HCT116 (cell line): ENCODE measurements at regions not wholly inside any gene's neighbourhood (a gene's known extent, or its start where the extent isn't known, plus 50 kb on each side); places are given as distances from the start of the nearest gene placed in this dataset.

Source experiments
- ATAC-seq: fragments of 200-7000 bp; cut with Tn5 transposase; 2 replicates; pipeline ENCODE4 v1.9.1; 2020; ENCODE audit warnings: mild to moderate bottlenecking, moderate library complexity
- BruUV-seq: library from RNA; stranded (reverse); fragments of 400-500 nt; replicated peaks from 2 replicates; lab custom pipeline; 2021; lab: Mats Ljungman, UMichigan
- CTCF ChIA-PET: fragments of 300-600 bp; sonication (Branson Sonifier 250); formaldehyde crosslinking; loops from one replicate; lab custom pipeline; 2021; ENCODE audit warnings: antibody characterized with exemption; lab: Charles Lee
- POLR2A ChIA-PET: fragments of 300-600, 350-600 bp; sonication (Branson Sonifier 250); formaldehyde crosslinking; loops from one replicate; lab custom pipeline; 2021; ENCODE audit warnings: antibody characterized with exemption; lab: Charles Lee
- RAD21 ChIA-PET, 2 experiments: fragments of 300-600 bp; sonication (Branson Sonifier 250); formaldehyde crosslinking; loops; one replicate each; lab custom pipeline; 2023; ENCODE audit warnings: low total read pairs in 2 of 2; ENCODE audit not compliant: uncharacterized antibody in 2 of 2, unreplicated experiment in 2 of 2, low non-redundant PET in 1 of 2; lab: Charles Lee
- DNase-seq: peaks from one replicate; pipeline ENCODE4 v3.0.0-alpha.2; 2010; ENCODE audit warnings: low read depth, low spot score
- H2AFZ ChIP-seq: fragments of 200-600 bp; shearing (Covaris generic), sonication (generic); 2 replicates; pipeline ENCODE4 v1.6.1; 2017; ENCODE audit warnings: low read depth, mixed run types, mixed read lengths, antibody characterized with exemption, low read length; ENCODE audit not compliant: poor library complexity, severe bottlenecking
- H3K27ac ChIP-seq: 2 replicates; pipeline ENCODE4 v1.5.1; 2012; ENCODE audit warnings: low read depth, low read length
- H3K27me3 ChIP-seq: fragments of 200-600 bp; sonication (generic); 2 replicates; pipeline ENCODE4 v1.6.1; 2016; ENCODE audit warnings: mixed run types, low read length, mixed read lengths; ENCODE audit not compliant: insufficient read depth
- H3K36me3 ChIP-seq, 2 experiments: fragments of 200-500 bp in 1 of 2; fragments of 200-600 bp in 1 of 2; sonication (Bioruptor generic) in 1 of 2; sonication (generic) in 1 of 2; 2 replicates each; pipeline versions ENCODE4 v1.5.1 to v1.6.1; 2014 to 2016; ENCODE audit warnings: low read length in 2 of 2, inconsistent platforms in 1 of 2, mixed read lengths in 1 of 2, mixed run types in 1 of 2; ENCODE audit not compliant: insufficient read depth in 2 of 2, control insufficient read depth in 1 of 2
- H3K4me1 ChIP-seq, 2 experiments: fragments of 200-600 bp in 1 of 2; sonication (generic) in 1 of 2; 2 replicates each; pipeline versions ENCODE4 v1.5.1 to v1.6.1; 2012 to 2017; ENCODE audit warnings: low read length in 2 of 2, inconsistent platforms in 1 of 2, mild to moderate bottlenecking in 1 of 2, mixed read lengths in 1 of 2, mixed run types in 1 of 2, moderate library complexity in 1 of 2; ENCODE audit not compliant: insufficient read depth in 2 of 2, control insufficient read depth in 1 of 2
- H3K4me2 ChIP-seq: fragments of 200-600 bp; sonication (generic); 2 replicates; pipeline ENCODE4 v1.6.1; 2017; ENCODE audit warnings: mixed run types, low read length, mixed read lengths
- H3K4me3 ChIP-seq, 2 experiments: fragments of 200-600 bp in 1 of 2; sonication (generic) in 1 of 2; replicated peaks in 1 of 2; 2 replicates each; pipeline ENCODE4 v1.5.1; 2011 to 2016; ENCODE audit warnings: low read length in 2 of 2, control low read depth in 1 of 2, low read depth in 1 of 2, mild to moderate bottlenecking in 1 of 2, mixed read lengths in 1 of 2, mixed run types in 1 of 2
- H3K79me2 ChIP-seq: fragments of 200-600 bp; sonication (generic); 2 replicates; pipeline ENCODE4 v1.6.1; 2017; ENCODE audit warnings: mild to moderate bottlenecking, mixed run types, low read length, moderate library complexity, mixed read lengths; ENCODE audit not compliant: insufficient read depth
- H3K9ac ChIP-seq: fragments of 200-600 bp; sonication (generic); 2 replicates; pipeline ENCODE4 v1.6.1; 2016; ENCODE audit warnings: low read length, mixed read lengths
- H3K9me2 ChIP-seq: fragments of 200-600 bp; sonication (generic), shearing (Covaris generic); 2 replicates; pipeline ENCODE4 v1.6.1; 2017; ENCODE audit warnings: mixed run types, mild to moderate bottlenecking, moderate library complexity; ENCODE audit not compliant: insufficient read depth
- H3K9me3 ChIP-seq, 2 experiments: fragments of 200-500 bp in 1 of 2; fragments of 200-600 bp in 1 of 2; sonication (Bioruptor generic) in 1 of 2; sonication (generic) in 1 of 2; 2 replicates each; pipeline ENCODE4 v1.6.1; 2014 to 2017; ENCODE audit warnings: low read length in 2 of 2, mixed read lengths in 2 of 2, inconsistent platforms in 1 of 2, low read depth in 1 of 2, mild to moderate bottlenecking in 1 of 2, mixed run types in 1 of 2, moderate library complexity in 1 of 2; ENCODE audit not compliant: control insufficient read depth in 1 of 2, insufficient read depth in 1 of 2
- H4K20me1 ChIP-seq: fragments of 200-600 bp; sonication (generic), shearing (Covaris generic); 2 replicates; pipeline ENCODE4 v1.6.1; 2017; ENCODE audit warnings: mixed run types, mild to moderate bottlenecking, moderate library complexity; ENCODE audit not compliant: insufficient read depth
- CBX3 ChIP-seq: IDR thresholded peaks from 2 replicates; pipeline ENCODE4 v1.6.1; 2012; ENCODE audit warnings: low read depth
- ELF1 ChIP-seq: IDR thresholded peaks from 2 replicates; pipeline ENCODE4 v1.6.1; 2012; ENCODE audit warnings: low read depth, borderline replicate concordance
- EZH2 ChIP-seq: fragments of 200-600 bp; sonication (generic); IDR thresholded peaks from 2 replicates; pipeline ENCODE4 v1.6.1; 2017; ENCODE audit warnings: antibody characterized with exemption, mixed run types
- JUND ChIP-seq: IDR thresholded peaks from 2 replicates; pipeline ENCODE4 v1.6.1; 2012
- SIN3A ChIP-seq: IDR thresholded peaks from 2 replicates; pipeline ENCODE4 v1.6.1; 2012; ENCODE audit warnings: low read depth
- TCF7L2 ChIP-seq: IDR thresholded peaks from 2 replicates; pipeline ENCODE4 v1.7.0; 2011; ENCODE audit warnings: borderline replicate concordance, inconsistent platforms; ENCODE audit not compliant: insufficient read depth, insufficient read length; ENCODE audit errors: extremely low read depth
- YY1 ChIP-seq: IDR thresholded peaks from 2 replicates; pipeline ENCODE4 v1.6.1; 2011; ENCODE audit warnings: low read length, low read depth, moderate library complexity, mild to moderate bottlenecking; ENCODE audit not compliant: insufficient replicate concordance; ENCODE audit errors: extremely low read depth
- ZNF274 ChIP-seq: fragments of 200-500 bp; sonication (Bioruptor generic); IDR thresholded peaks from 2 replicates; pipeline ENCODE4 v1.6.1; 2014; ENCODE audit warnings: mild to moderate bottlenecking, low read depth, low read length, inconsistent platforms
- intact Hi-C: fragments of 100-400 bp; cut with micrococcal nuclease; formaldehyde crosslinking; loops from 2 replicates; pipeline ENCODE4 v1.10.0; 2022
- TF ChIP-seq, protein P1 (sequence below): IDR thresholded peaks from 2 replicates; pipeline ENCODE4 v1.6.1; 2012

DNA sequence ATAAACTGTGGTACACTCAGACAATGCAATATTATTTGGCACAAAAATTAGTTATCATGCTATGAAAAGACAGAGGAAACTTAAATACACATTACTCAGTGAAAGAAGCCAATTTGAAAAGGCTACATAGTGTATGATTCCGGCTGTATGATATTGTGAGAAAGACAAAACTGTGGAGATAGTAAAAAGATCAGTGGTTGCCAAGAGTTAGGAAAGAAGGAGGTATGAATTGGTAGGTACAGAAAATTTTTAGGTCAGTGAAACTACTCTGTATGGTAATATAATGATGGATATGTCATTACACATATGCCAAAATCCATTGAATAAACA lies 458.8 kb upstream of the CBLB start:
- Histone ChIP-seq H2AFZ (no peak overlapping the region), H3K27me3 (no peaks in the 10 kb centered on the region), H4K20me1 (no peaks in the 10 kb centered on the region), H3K79me2 (no peaks in the 10 kb centered on the region), H3K9me3 (no peaks in the 10 kb centered on the region), H3K36me3 (no peaks in the 10 kb centered on the region), H3K4me2 (no peak overlapping the region), H3K27ac (no peak overlapping the region), H3K9ac (no peak overlapping the region), H3K4me3 (no peak overlapping the region), H3K4me1 (peaks cover 0 to under 1% of the 10 kb centered on the region in 2 experiments; a peak in 1 of 4 replicates), H3K9me2 (no peaks in the 10 kb centered on the region)
- ChIA-PET CTCF (no interaction called here), POLR2A (no interaction called here), RAD21 (no interaction called here)
- ATAC-seq = no peak
- no peak for DNase-seq
- TF ChIP-seq TCF7L2 (no peak), SIN3A (no peak), CBX3 (no peak), EZH2 (no peak)
- intact Hi-C loops = no loop called here
- BruUV-seq = no TSS peak

DNA sequence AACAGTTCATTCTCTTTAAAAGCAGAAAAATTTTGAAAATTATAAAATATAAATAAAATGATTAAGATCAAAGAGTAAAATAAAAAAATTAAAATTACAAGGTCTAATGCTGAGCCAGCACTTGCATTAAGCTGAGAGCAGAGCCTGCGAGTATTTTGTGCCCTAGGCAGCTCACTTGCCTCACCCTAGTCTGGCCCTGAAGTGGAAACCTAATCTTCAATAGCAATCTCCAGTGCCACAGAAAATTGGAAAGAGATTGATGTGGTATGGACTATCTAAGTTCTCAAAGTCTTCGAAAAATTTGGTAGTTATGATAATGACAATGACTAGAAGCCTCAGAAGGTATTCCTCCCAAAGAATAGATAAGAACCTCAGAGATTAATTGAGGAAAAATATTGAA lies 459.4 kb upstream of the CBLB start:
- TF ChIP-seq YY1 = no peak
- TF ChIP-seq ZNF274 = no peak
- no peak for TF ChIP-seq ELF1
- no peak for TF ChIP-seq CBX3
- TF ChIP-seq, protein P1, sequence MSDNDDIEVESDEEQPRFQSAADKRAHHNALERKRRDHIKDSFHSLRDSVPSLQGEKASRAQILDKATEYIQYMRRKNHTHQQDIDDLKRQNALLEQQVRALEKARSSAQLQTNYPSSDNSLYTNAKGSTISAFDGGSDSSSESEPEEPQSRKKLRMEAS = no peak
- no peak for TF ChIP-seq JUND
- Histone ChIP-seq H4K20me1 (no peaks in the 10 kb centered on the region), H3K4me1 (peaks cover 0 to 5% of the 10 kb centered on the region in 2 experiments; a peak in 2 of 4 replicates), H3K79me2 (no peaks in the 10 kb centered on the region), H3K4me2 (no peak overlapping the region), H3K9ac (no peak overlapping the region), H3K27me3 (no peaks in the 10 kb centered on the region), H3K4me3 (no peak overlapping the region), H3K9me3 (no peaks in the 10 kb centered on the region), H3K36me3 (no peaks in the 10 kb centered on the region), H3K27ac (no peak overlapping the region), H2AFZ (no peak overlapping the region), H3K9me2 (no peaks in the 10 kb centered on the region)
- intact Hi-C loops = no loop called here
- RAD21 ChIA-PET = no interaction called here
- ATAC-seq (no peak), DNase-seq (no peak)
- CTCF ChIA-PET = no interaction called here
- no TSS peak for BruUV-seq
- POLR2A ChIA-PET = no interaction called here
